K562 (cell line): ENCODE measurements at regions not wholly inside any gene's neighbourhood (a gene's known extent, or its start where the extent isn't known, plus 50 kb on each side); places are given as distances from the start of the nearest gene placed in this dataset.

Experiments
- ATAC-seq: fragments of 200-7000 bp; cut with Tn5 transposase; 3 replicates; pipeline ENCODE4 v1.9.1; 2020; ENCODE audit warnings: moderate library complexity
- BruUV-seq: library from RNA; stranded (reverse); fragments of 400-500 nt; replicated peaks from 2 replicates; lab custom pipeline; 2021; lab: Mats Ljungman, UMichigan
- CTCF ChIA-PET: fragments of 300-600 bp; formaldehyde crosslinking; extraction: SDS; loops from one replicate; lab custom pipeline; 2021; ENCODE audit warnings: low intra/inter-chr PET ratio; lab: Yijun Ruan, JAX
- POLR2A ChIA-PET: fragments of 300-600, 350-650 bp; sonication (Branson Sonifier 250); formaldehyde crosslinking; extraction: SDS; loops from one replicate; lab custom pipeline; 2021; ENCODE audit warnings: antibody characterized with exemption, inconsistent platforms; lab: Yijun Ruan, JAX
- DNase-seq, 4 experiments: peaks; one replicate each; pipeline versions ENCODE4 v3.0.0 to v3.0.0-alpha.2; 2011 to 2018; ENCODE audit warnings: low spot score in 3 of 4, mixed read lengths in 3 of 4; ENCODE audit errors: extremely low read depth in 1 of 4
- FAIRE-seq: peaks from 2 replicates; lab custom pipeline; 2011; peaks lifted over from hg19 to GRCh38; lab: Jason Lieb, UNC
- H2AFZ ChIP-seq: 2 replicates; pipeline ENCODE4 v1.6.0; 2011; ENCODE audit warnings: low read depth, low read length, control low read depth, inconsistent platforms
- H3K27ac ChIP-seq: fragments of 200-600 bp; 3 replicates; pipeline ENCODE4 v1.8.0; 2011; ENCODE audit warnings: low read depth, mild to moderate bottlenecking, control low read depth, inconsistent platforms, low read length, moderate library complexity, mixed read lengths; ENCODE audit errors: extremely low read depth
- H3K27me3 ChIP-seq, 2 experiments: fragments of 300-600 bp in 1 of 2; 2 replicates in 1 of 2; 3 replicates in 1 of 2; pipeline versions ENCODE4 v1.6.0 to v1.8.0; 2011; ENCODE audit warnings: inconsistent platforms in 2 of 2, low read length in 2 of 2, mild to moderate bottlenecking in 1 of 2, mixed read lengths in 1 of 2, moderate library complexity in 1 of 2; ENCODE audit not compliant: control insufficient read depth in 2 of 2, insufficient read depth in 2 of 2
- H3K36me3 ChIP-seq: fragments of 300-600 bp; 3 replicates; pipeline ENCODE4 v1.8.0; 2011; ENCODE audit warnings: mild to moderate bottlenecking, low read length, inconsistent platforms; ENCODE audit not compliant: control insufficient read depth, insufficient read depth
- H3K4me1 ChIP-seq, 2 experiments: fragments of 200-600 bp in 1 of 2; replicated peaks in 1 of 2; 2 replicates in 1 of 2; 3 replicates in 1 of 2; pipeline versions ENCODE4 v1.5.1 to v1.8.0; 2011; ENCODE audit warnings: inconsistent platforms in 2 of 2, low read length in 2 of 2, mild to moderate bottlenecking in 1 of 2, mixed read lengths in 1 of 2, moderate library complexity in 1 of 2; ENCODE audit not compliant: control insufficient read depth in 2 of 2, insufficient read depth in 2 of 2
- H3K4me2 ChIP-seq: 2 replicates; pipeline ENCODE4 v1.6.1; 2011; ENCODE audit warnings: low read length, control low read depth, inconsistent platforms, mixed read lengths; ENCODE audit not compliant: insufficient read depth
- H3K4me3 ChIP-seq: fragments of 200-600 bp; sonication (generic), shearing (Covaris generic); 2 replicates; pipeline ENCODE4 v1.5.1; 2016; ENCODE audit warnings: control low read depth, inconsistent platforms
- H3K79me2 ChIP-seq: fragments of 200-600 bp; 3 replicates; pipeline ENCODE4 v1.8.0; 2011; ENCODE audit warnings: low read length, inconsistent platforms; ENCODE audit not compliant: control insufficient read depth, insufficient read depth
- H3K9ac ChIP-seq, 2 experiments: 2 replicates each; pipeline versions ENCODE4 v1.6.0 to v1.6.1; 2011; ENCODE audit warnings: low read depth in 2 of 2, low read length in 2 of 2, control low read depth in 1 of 2, inconsistent platforms in 1 of 2, mild to moderate bottlenecking in 1 of 2, mixed read lengths in 1 of 2; ENCODE audit not compliant: insufficient read depth in 1 of 2
- H3K9me1 ChIP-seq: one replicate; pipeline ENCODE4 v1.6.0; 2011; ENCODE audit warnings: inconsistent platforms, mild to moderate bottlenecking, low read length, moderate library complexity; ENCODE audit not compliant: control insufficient read depth, insufficient read depth
- H3K9me3 ChIP-seq: replicated peaks from 2 replicates; pipeline ENCODE4 v1.5.1; 2011; ENCODE audit warnings: low read depth, low read length, inconsistent platforms; ENCODE audit not compliant: control insufficient read depth, insufficient read depth
- H4K20me1 ChIP-seq: replicated peaks from 2 replicates; pipeline ENCODE4 v1.6.1; 2011; ENCODE audit warnings: low read length, inconsistent platforms, mixed read lengths; ENCODE audit not compliant: control insufficient read depth, insufficient read depth
- FOXJ2 ChIP-seq: fragments of 200-800 bp; sonication (Bioruptor generic); IDR thresholded peaks from 2 replicates; pipeline ENCODE4 v1.6.1; 2016; ENCODE audit warnings: missing genetic modification characterization, missing compliant biosample characterization
- ILF3 ChIP-seq: fragments of 450-650 bp; IDR thresholded peaks from 2 replicates; pipeline ENCODE4 v1.6.1; 2018; ENCODE audit warnings: antibody characterized with exemption, mild to moderate bottlenecking, moderate library complexity, borderline replicate concordance
- TEAD2 ChIP-seq: fragments of 450-650 bp; IDR thresholded peaks from 2 replicates; pipeline ENCODE4 v1.6.1; 2016; ENCODE audit warnings: missing genetic modification characterization, control low read depth, missing compliant biosample characterization
- ZFP30 ChIP-seq: fragments of 250-450 bp; sonication (Bioruptor Pico); IDR thresholded peaks from 2 replicates; pipeline ENCODE4 v1.8.0; 2022; ENCODE audit warnings: moderate library complexity, mild to moderate bottlenecking, inconsistent platforms, borderline replicate concordance
- ZNF507 ChIP-seq: conservative IDR thresholded peaks from 2 replicates; pipeline ENCODE4 v1.6.1; 2017; ENCODE audit warnings: missing genetic modification characterization, missing compliant biosample characterization
- WGBS: fragments of 100-300 bp; shearing (Covaris generic); methylation state at CpG from one replicate; pipeline ENCODE4 v1.1.6; 2016; ENCODE audit warnings: low coverage, mixed read lengths; ENCODE audit not compliant: insufficient coverage; ENCODE audit errors: missing lambda C conversion rate; 5-methylcytosine and 5-hydroxymethylcytosine counted together
- in situ Hi-C: fragments of 300-500 bp; cut with MboI; formaldehyde crosslinking; loops from 4 replicates; pipeline ENCODE4 v1.15.0; 2018; ENCODE audit warnings: inconsistent platforms, mixed read lengths
- intact Hi-C: fragments of 100-400 bp; cut with micrococcal nuclease; formaldehyde crosslinking; loops from 2 replicates; pipeline ENCODE4 v1.14.2; 2022
- TF ChIP-seq, protein P1 (sequence below): fragments of 450-650 bp; formaldehyde crosslinking; IDR thresholded peaks from 2 replicates; pipeline ENCODE4 v1.4.0; 2022; ENCODE audit warnings: mild to moderate bottlenecking, moderate library complexity
- TF ChIP-seq, protein P2 (sequence below): fragments of 450-650 bp; IDR thresholded peaks from one replicate; pipeline ENCODE4 v1.6.1; 2018; ENCODE audit warnings: mild to moderate bottlenecking, moderate library complexity; ENCODE audit not compliant: partially characterized antibody
- TF ChIP-seq, protein P3 (sequence below), 2 experiments: fragments of 450-650 bp; IDR thresholded peaks; 2 replicates each; pipeline ENCODE4 v1.6.1; 2018; ENCODE audit warnings: mild to moderate bottlenecking in 2 of 2, low read depth in 1 of 2; ENCODE audit not compliant: partially characterized antibody in 2 of 2
- TF ChIP-seq, protein P4 (sequence below): fragments of 450-650 bp; formaldehyde crosslinking; IDR thresholded peaks from 2 replicates; pipeline ENCODE4 v1.4.0; 2020; ENCODE audit warnings: mild to moderate bottlenecking, mixed read lengths

DNA sequence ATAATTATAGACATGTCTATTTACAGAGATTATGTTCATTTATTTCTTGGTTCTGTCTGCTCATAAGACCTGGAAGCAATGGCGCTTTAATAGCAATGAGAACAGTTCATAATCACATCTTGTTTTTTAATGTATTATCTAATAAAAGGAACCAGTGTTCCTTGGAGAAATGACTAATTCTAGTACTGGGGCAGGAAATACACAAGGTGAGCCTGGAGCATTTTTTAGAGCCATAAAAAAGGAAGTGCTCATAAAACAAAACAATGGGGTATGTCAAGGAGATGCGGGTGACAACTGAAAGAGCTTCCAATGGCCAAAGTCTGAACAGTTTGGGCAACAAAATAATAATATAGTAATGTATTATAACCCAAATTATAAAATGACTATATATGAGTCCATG, 531.9 kb upstream of the CHD1 start:
- Histone ChIP-seq H2AFZ (no peak overlapping the region), H3K4me2 (no peak overlapping the region), H3K79me2 (no peaks in the 10 kb centered on the region), H3K9me3 (no peaks in the 10 kb centered on the region; the same call in 1 of the 2 replicates), H3K9ac (no peak overlapping the region), H3K27ac (no peak overlapping the region), H3K9me1 (no peaks in the 10 kb centered on the region), H3K4me3 (no peak overlapping the region), H3K4me1 (no peaks in the 10 kb centered on the region), H3K36me3 (no peaks in the 10 kb centered on the region), H3K27me3 (no peaks in the 10 kb centered on the region), H4K20me1 (no peaks in the 10 kb centered on the region)
- ChIA-PET POLR2A (no interaction called here), CTCF (no interaction called here)
- no TSS peak for BruUV-seq
- DNase-seq (no peak), ATAC-seq (no peak), FAIRE-seq (no peak)
- whole genome bisulfite sequencing: 0% methylated on average over 2 of the region's 2 CpGs
- intact Hi-C loops (no loop called here), in situ Hi-C loops (no loop called here)
- no peak for TF ChIP-seq ILF3
- TF ChIP-seq, protein P1, sequence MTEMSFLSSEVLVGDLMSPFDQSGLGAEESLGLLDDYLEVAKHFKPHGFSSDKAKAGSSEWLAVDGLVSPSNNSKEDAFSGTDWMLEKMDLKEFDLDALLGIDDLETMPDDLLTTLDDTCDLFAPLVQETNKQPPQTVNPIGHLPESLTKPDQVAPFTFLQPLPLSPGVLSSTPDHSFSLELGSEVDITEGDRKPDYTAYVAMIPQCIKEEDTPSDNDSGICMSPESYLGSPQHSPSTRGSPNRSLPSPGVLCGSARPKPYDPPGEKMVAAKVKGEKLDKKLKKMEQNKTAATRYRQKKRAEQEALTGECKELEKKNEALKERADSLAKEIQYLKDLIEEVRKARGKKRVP (CRISPR knock-in tag): no peak
- TF ChIP-seq, protein P2, sequence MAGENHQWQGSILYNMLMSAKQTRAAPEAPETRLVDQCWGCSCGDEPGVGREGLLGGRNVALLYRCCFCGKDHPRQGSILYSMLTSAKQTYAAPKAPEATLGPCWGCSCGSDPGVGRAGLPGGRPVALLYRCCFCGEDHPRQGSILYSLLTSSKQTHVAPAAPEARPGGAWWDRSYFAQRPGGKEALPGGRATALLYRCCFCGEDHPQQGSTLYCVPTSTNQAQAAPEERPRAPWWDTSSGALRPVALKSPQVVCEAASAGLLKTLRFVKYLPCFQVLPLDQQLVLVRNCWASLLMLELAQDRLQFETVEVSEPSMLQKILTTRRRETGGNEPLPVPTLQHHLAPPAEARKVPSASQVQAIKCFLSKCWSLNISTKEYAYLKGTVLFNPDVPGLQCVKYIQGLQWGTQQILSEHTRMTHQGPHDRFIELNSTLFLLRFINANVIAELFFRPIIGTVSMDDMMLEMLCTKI: no peak
- no peak for TF ChIP-seq ZNF507 (tag)
- TF ChIP-seq, protein P3, sequence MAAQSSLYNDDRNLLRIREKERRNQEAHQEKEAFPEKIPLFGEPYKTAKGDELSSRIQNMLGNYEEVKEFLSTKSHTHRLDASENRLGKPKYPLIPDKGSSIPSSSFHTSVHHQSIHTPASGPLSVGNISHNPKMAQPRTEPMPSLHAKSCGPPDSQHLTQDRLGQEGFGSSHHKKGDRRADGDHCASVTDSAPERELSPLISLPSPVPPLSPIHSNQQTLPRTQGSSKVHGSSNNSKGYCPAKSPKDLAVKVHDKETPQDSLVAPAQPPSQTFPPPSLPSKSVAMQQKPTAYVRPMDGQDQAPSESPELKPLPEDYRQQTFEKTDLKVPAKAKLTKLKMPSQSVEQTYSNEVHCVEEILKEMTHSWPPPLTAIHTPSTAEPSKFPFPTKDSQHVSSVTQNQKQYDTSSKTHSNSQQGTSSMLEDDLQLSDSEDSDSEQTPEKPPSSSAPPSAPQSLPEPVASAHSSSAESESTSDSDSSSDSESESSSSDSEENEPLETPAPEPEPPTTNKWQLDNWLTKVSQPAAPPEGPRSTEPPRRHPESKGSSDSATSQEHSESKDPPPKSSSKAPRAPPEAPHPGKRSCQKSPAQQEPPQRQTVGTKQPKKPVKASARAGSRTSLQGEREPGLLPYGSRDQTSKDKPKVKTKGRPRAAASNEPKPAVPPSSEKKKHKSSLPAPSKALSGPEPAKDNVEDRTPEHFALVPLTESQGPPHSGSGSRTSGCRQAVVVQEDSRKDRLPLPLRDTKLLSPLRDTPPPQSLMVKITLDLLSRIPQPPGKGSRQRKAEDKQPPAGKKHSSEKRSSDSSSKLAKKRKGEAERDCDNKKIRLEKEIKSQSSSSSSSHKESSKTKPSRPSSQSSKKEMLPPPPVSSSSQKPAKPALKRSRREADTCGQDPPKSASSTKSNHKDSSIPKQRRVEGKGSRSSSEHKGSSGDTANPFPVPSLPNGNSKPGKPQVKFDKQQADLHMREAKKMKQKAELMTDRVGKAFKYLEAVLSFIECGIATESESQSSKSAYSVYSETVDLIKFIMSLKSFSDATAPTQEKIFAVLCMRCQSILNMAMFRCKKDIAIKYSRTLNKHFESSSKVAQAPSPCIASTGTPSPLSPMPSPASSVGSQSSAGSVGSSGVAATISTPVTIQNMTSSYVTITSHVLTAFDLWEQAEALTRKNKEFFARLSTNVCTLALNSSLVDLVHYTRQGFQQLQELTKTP (IDR thresholded peaks at IDR 0.05; ENCODE audit: low read depth in 1 of 2, partially characterized antibody in 2 of 2): no peak
- TF ChIP-seq ZFP30: no peak
- TF ChIP-seq FOXJ2 (tag): no peak
- TF ChIP-seq, protein P4, sequence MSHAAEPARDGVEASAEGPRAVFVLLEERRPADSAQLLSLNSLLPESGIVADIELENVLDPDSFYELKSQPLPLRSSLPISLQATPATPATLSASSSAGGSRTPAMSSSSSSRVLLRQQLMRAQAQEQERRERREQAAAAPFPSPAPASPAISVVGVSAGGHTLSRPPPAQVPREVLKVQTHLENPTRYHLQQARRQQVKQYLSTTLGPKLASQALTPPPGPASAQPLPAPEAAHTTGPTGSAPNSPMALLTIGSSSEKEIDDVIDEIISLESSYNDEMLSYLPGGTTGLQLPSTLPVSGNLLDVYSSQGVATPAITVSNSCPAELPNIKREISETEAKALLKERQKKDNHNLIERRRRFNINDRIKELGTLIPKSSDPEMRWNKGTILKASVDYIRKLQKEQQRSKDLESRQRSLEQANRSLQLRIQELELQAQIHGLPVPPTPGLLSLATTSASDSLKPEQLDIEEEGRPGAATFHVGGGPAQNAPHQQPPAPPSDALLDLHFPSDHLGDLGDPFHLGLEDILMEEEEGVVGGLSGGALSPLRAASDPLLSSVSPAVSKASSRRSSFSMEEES: no peak
- no peak for TF ChIP-seq TEAD2
